PC-3 (cell line): ENCODE measurements at regions not wholly inside any gene's neighbourhood (a gene's known extent, or its start where the extent isn't known, plus 50 kb on each side); places are given as distances from the start of the nearest gene placed in this dataset.

ENCODE experiments used
- ATAC-seq: fragments of 200-7000 bp; cut with Tn5 transposase; 2 replicates; pipeline ENCODE4 v1.9.1; 2020; ENCODE audit warnings: mild to moderate bottlenecking, moderate library complexity
- BruUV-seq: library from RNA; stranded (reverse); fragments of 400-500 nt; replicated peaks from 2 replicates; lab custom pipeline; 2021; lab: Mats Ljungman, UMichigan
- CTCF ChIA-PET: fragments of 300-600 bp; sonication (Branson Sonifier 250); formaldehyde crosslinking; loops from one replicate; lab custom pipeline; 2022; ENCODE audit warnings: antibody characterized with exemption; lab: Charles Lee
- POLR2A ChIA-PET: fragments of 300-600 bp; sonication (Branson Sonifier 250); formaldehyde crosslinking; loops from one replicate; lab custom pipeline; 2022; ENCODE audit warnings: antibody characterized with exemption; ENCODE audit not compliant: unreplicated experiment; lab: Charles Lee
- DNase-seq: peaks from one replicate; pipeline ENCODE4 v3.0.0-alpha.2; 2015
- H2AFZ ChIP-seq: fragments of 300-600 bp; sonication (generic); 2 replicates; pipeline ENCODE4 v1.6.0; 2016; ENCODE audit warnings: antibody characterized with exemption, low read length
- H3F3A ChIP-seq: fragments of 300-600 bp; sonication (generic); one replicate; pipeline ENCODE4 v1.6.0; 2017; ENCODE audit warnings: antibody characterized with exemption, low read length, control low read depth, mild to moderate bottlenecking; ENCODE audit not compliant: unreplicated experiment
- H3K27ac ChIP-seq: fragments of 300-600 bp; sonication (generic); 2 replicates; pipeline ENCODE4 v1.5.1; 2016; ENCODE audit warnings: mild to moderate bottlenecking, low read length
- H3K27me3 ChIP-seq: fragments of 300-600 bp; sonication (generic); 2 replicates; pipeline ENCODE4 v1.6.1; 2016; ENCODE audit warnings: low read length, mixed read lengths
- H3K36me3 ChIP-seq: fragments of 300-600 bp; sonication (generic); 2 replicates; pipeline ENCODE4 v1.6.1; 2016; ENCODE audit warnings: low read depth, mixed run types, low read length, mixed read lengths
- H3K4me1 ChIP-seq: fragments of 300-600 bp; sonication (generic); 2 replicates; pipeline ENCODE4 v1.5.1; 2016; ENCODE audit warnings: low read length; ENCODE audit not compliant: insufficient read depth
- H3K4me2 ChIP-seq: fragments of 300-600 bp; sonication (generic); 2 replicates; pipeline ENCODE4 v1.6.0; 2016; ENCODE audit warnings: low read length
- H3K4me3 ChIP-seq: fragments of 300-600 bp; sonication (generic); 2 replicates; pipeline ENCODE4 v1.5.1; 2016; ENCODE audit warnings: mild to moderate bottlenecking, low read length, mixed read lengths
- H3K79me2 ChIP-seq: fragments of 300-600 bp; sonication (generic); 2 replicates; pipeline ENCODE4 v1.6.1; 2017; ENCODE audit warnings: low read length, mixed read lengths
- H3K9ac ChIP-seq: fragments of 300-600 bp; sonication (generic); 2 replicates; pipeline ENCODE4 v1.6.0; 2016; ENCODE audit warnings: mild to moderate bottlenecking, low read length
- H3K9me2 ChIP-seq: fragments of 300-600 bp; sonication (generic); replicated peaks from 2 replicates; pipeline ENCODE4 v1.6.1; 2016; ENCODE audit warnings: mixed run types, low read length, mixed read lengths
- H3K9me3 ChIP-seq: fragments of 300-600 bp; sonication (generic); 2 replicates; pipeline ENCODE4 v1.6.1; 2016; ENCODE audit warnings: low read length, mixed read lengths
- H4K20me1 ChIP-seq: fragments of 300-600 bp; sonication (generic); 2 replicates; pipeline ENCODE4 v1.6.1; 2016; ENCODE audit warnings: low read length, mixed read lengths
- EZH2 ChIP-seq: fragments of 300-600 bp; sonication (generic); IDR thresholded peaks from one replicate; pipeline ENCODE4 v1.6.1; 2017; ENCODE audit warnings: antibody characterized with exemption, mild to moderate bottlenecking, low read length; ENCODE audit not compliant: unreplicated experiment
- EZH2phosphoT487 ChIP-seq: fragments of 300-600 bp; sonication (generic); IDR thresholded peaks from 2 replicates; pipeline ENCODE4 v1.6.1; 2018; ENCODE audit warnings: mild to moderate bottlenecking, antibody characterized with exemption, low read length, borderline replicate concordance
- intact Hi-C: fragments of 100-400 bp; cut with micrococcal nuclease; formaldehyde crosslinking; loops from 2 replicates; pipeline ENCODE4 v1.9.0; 2023
- TF ChIP-seq, protein P1 (sequence below): fragments of 300-600 bp; sonication (generic); conservative IDR thresholded peaks from 2 replicates; pipeline ENCODE4 v1.5.1; 2017; ENCODE audit warnings: antibody characterized with exemption, low read depth, mild to moderate bottlenecking, low read length

GRCh38 chr9:102209176-102209575 is 470.7 kb upstream of the GRIN3A start:
- Histone ChIP-seq H2AFZ (no peak overlapping the region), H3K36me3 (no peaks in the 10 kb centered on the region), H3K9me2 (no peaks in the 10 kb centered on the region), H3K9ac (no peak overlapping the region), H3K27ac (no peak overlapping the region), H4K20me1 (no peaks in the 10 kb centered on the region), H3F3A (no peaks in the 10 kb centered on the region), H3K4me3 (no peak overlapping the region), H3K4me1 (no peaks in the 10 kb centered on the region), H3K9me3 (0 out of 2 replicates have a peak, but pooled peaks cover 3% of the 10 kb centered on the region), H3K27me3 (no peaks in the 10 kb centered on the region), H3K4me2 (no peak overlapping the region), H3K79me2 (no peaks in the 10 kb centered on the region)
- no TSS peak for BruUV-seq
- CTCF ChIA-PET = no interaction called here
- no peak for TF ChIP-seq EZH2phosphoT487
- TF ChIP-seq, protein P1, sequence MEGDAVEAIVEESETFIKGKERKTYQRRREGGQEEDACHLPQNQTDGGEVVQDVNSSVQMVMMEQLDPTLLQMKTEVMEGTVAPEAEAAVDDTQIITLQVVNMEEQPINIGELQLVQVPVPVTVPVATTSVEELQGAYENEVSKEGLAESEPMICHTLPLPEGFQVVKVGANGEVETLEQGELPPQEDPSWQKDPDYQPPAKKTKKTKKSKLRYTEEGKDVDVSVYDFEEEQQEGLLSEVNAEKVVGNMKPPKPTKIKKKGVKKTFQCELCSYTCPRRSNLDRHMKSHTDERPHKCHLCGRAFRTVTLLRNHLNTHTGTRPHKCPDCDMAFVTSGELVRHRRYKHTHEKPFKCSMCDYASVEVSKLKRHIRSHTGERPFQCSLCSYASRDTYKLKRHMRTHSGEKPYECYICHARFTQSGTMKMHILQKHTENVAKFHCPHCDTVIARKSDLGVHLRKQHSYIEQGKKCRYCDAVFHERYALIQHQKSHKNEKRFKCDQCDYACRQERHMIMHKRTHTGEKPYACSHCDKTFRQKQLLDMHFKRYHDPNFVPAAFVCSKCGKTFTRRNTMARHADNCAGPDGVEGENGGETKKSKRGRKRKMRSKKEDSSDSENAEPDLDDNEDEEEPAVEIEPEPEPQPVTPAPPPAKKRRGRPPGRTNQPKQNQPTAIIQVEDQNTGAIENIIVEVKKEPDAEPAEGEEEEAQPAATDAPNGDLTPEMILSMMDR = no peak
- TF ChIP-seq EZH2 = no peak
- no peak for DNase-seq
- POLR2A ChIA-PET = no interaction called here
- ATAC-seq = no peak
- intact Hi-C loops = no loop called here

- CTCF ChIA-PET = no interaction called here
- Histone ChIP-seq H3F3A (no peaks in the 10 kb centered on the region), H3K27me3 (no peaks in the 10 kb centered on the region), H3K36me3 (no peaks in the 10 kb centered on the region), H3K4me2 (no peak overlapping the region), H2AFZ (no peak overlapping the region), H3K27ac (no peak overlapping the region), H3K9me2 (no peaks in the 10 kb centered on the region), H3K9ac (no peak overlapping the region), H3K4me1 (no peaks in the 10 kb centered on the region), H3K9me3 (no peaks in the 10 kb centered on the region), H3K79me2 (no peaks in the 10 kb centered on the region), H4K20me1 (no peaks in the 10 kb centered on the region), H3K4me3 (no peak overlapping the region)
- no TSS peak for BruUV-seq
- POLR2A ChIA-PET = no interaction called here
- intact Hi-C loops = no loop called here
- ATAC-seq (no peak), DNase-seq (no peak)
- no peak for TF ChIP-seq EZH2
- TF ChIP-seq, protein P1 = no peak
- no peak for TF ChIP-seq EZH2phosphoT487
These were observed 468.0 kb upstream of the GRIN3A start for GRCh38 chr9:102206432-102206831.

- Histone ChIP-seq H4K20me1 (no peaks in the 10 kb centered on the region), H3K36me3 (no peaks in the 10 kb centered on the region), H3K9me3 (no peaks in the 10 kb centered on the region), H3K4me2 (no peak overlapping the region), H3K9me2 (no peaks in the 10 kb centered on the region), H3K27ac (no peak overlapping the region), H2AFZ (no peak overlapping the region), H3K4me1 (no peaks in the 10 kb centered on the region), H3F3A (no peaks in the 10 kb centered on the region), H3K4me3 (no peak overlapping the region), H3K27me3 (no peaks in the 10 kb centered on the region), H3K9ac (no peak overlapping the region), H3K79me2 (no peaks in the 10 kb centered on the region)
- DNase-seq (no peak), ATAC-seq (no peak)
- TF ChIP-seq EZH2phosphoT487 (no peak), EZH2 (no peak)
- TF ChIP-seq, protein P1 = no peak
- POLR2A ChIA-PET = no interaction called here
- intact Hi-C loops = no loop called here
- CTCF ChIA-PET = no interaction called here
- no TSS peak for BruUV-seq
These were observed 466.8 kb upstream of the GRIN3A start for GRCh38 chr9:102205251-102205650.
